ENCODE measurements at regions not wholly inside any gene's neighbourhood (a gene's known extent, or its start where the extent isn't known, plus 50 kb on each side); places are given as distances from the start of the nearest gene placed in this dataset.

DNA sequence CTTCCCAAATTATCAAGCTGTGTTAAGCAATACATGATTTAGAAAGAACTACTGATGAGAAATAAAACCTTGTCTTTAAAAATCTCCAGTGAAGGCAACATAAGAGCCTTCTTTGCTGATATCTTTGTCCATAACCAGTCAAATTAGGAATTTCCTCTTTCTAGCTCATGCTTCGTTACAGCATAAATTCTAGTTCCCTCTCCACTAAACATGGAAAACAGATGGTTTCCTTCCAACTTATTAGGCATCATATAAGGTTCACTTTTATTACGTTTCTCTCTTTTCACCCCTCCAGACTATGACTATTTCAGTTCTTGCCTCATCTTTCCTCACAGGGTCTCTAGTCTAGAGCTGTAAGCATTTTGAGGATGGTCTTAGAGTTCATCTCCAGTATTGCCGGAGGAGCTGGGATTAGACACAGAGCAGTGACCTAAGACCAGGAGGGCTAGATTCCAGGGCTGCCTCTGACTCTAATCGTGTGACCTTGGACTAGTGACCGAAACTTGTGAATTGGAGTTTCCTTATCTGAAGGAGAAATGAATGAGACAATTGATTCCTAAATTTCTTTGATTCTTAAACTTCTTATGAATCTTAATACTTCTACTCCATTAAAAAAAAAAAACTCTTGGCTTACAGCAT lies 195.5 kb upstream of the APCDD1 start:
- H3K4me1 ChIP-seq (ENCODE audit: control insufficient read depth in 1 of 2, insufficient read depth in 2 of 2, low read length in 2 of 2), result no peaks in the 10 kb centered on the region
- TF ChIP-seq, protein P1, sequence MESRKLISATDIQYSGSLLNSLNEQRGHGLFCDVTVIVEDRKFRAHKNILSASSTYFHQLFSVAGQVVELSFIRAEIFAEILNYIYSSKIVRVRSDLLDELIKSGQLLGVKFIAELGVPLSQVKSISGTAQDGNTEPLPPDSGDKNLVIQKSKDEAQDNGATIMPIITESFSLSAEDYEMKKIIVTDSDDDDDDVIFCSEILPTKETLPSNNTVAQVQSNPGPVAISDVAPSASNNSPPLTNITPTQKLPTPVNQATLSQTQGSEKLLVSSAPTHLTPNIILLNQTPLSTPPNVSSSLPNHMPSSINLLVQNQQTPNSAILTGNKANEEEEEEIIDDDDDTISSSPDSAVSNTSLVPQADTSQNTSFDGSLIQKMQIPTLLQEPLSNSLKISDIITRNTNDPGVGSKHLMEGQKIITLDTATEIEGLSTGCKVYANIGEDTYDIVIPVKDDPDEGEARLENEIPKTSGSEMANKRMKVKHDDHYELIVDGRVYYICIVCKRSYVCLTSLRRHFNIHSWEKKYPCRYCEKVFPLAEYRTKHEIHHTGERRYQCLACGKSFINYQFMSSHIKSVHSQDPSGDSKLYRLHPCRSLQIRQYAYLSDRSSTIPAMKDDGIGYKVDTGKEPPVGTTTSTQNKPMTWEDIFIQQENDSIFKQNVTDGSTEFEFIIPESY (IDR thresholded peaks at IDR 0.05; ENCODE audit: extremely low read depth, insufficient replicate concordance, low read length), result no peak
- TF ChIP-seq EGR1 (IDR thresholded peaks at IDR 0.05; ENCODE audit: low read depth) (no peak), SP1 (IDR thresholded peaks at IDR 0.05; ENCODE audit: low read depth) (no peak), JUND (IDR thresholded peaks at IDR 0.05) (no peak), ZFX (IDR thresholded peaks at IDR 0.05) (no peak), POLR2A (IDR thresholded peaks at IDR 0.05; ENCODE audit: borderline replicate concordance, extremely low read depth, insufficient read depth, insufficient read length) (no peak)
- no peaks in the 10 kb centered on the region for H3K9me2 ChIP-seq (ENCODE audit: insufficient read depth)
- no peak overlapping the region for H3K9ac ChIP-seq (ENCODE audit: low read length)
- DNase-seq (ENCODE audit: low read depth, low spot score) (no peak), ATAC-seq (no peak)
- no peak overlapping the region for H2AFZ ChIP-seq (ENCODE audit: low read depth, low read length, poor library complexity, severe bottlenecking)
- ChIA-PET RAD21 (ENCODE audit: low non-redundant PET in 1 of 2, low total read pairs in 2 of 2, uncharacterized antibody in 2 of 2, unreplicated experiment in 2 of 2) (no interaction called here), CTCF (no interaction called here), POLR2A (no interaction called here)
- no peaks in the 10 kb centered on the region for H4K20me1 ChIP-seq (ENCODE audit: insufficient read depth)
- intact Hi-C loops (cut with micrococcal nuclease), result no loop called here
- no peaks in the 10 kb centered on the region for H3K9me3 ChIP-seq (ENCODE audit: control insufficient read depth in 1 of 2, insufficient read depth in 1 of 2, low read depth in 1 of 2, low read length in 2 of 2)
- H3K4me3 ChIP-seq (replicated peaks in 1 of 2; ENCODE audit: low read depth in 1 of 2, low read length in 2 of 2), result no peak overlapping the region
- H3K4me2 ChIP-seq (ENCODE audit: low read length), result no peak overlapping the region
- peaks cover 4% of the 10 kb centered on the region; the same call in 1 of the 2 replicates for H3K27me3 ChIP-seq (ENCODE audit: insufficient read depth, low read length)
- H3K27ac ChIP-seq (ENCODE audit: low read depth, low read length), result no peak overlapping the region
- BruUV-seq (replicated peaks), result no TSS peak
- H3K36me3 ChIP-seq (ENCODE audit: control insufficient read depth in 1 of 2, insufficient read depth in 2 of 2, low read length in 2 of 2), result no peaks in the 10 kb centered on the region
- H3K79me2 ChIP-seq (ENCODE audit: insufficient read depth, low read length), result no peaks in the 10 kb centered on the region

DNA sequence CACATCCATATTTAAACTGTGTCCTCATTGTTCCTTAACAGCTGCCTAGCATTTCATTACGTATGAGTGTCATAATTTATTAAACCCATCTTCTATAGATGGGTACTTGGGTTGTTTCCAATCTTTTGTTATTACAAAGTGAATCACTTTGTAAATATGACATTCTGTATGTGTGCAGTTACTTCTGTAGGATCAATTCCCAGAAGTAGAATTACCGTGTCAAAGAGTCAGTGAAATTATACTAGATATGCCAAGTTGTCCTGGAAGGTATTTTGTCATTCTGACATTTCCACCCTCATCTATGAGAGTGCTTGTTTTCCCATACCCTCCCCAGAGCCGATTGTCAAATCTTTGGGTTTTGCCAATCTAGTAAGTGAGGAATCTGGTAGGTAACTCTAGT lies 194.5 kb upstream of the APCDD1 start:
- Histone ChIP-seq H3K79me2 (ENCODE audit: insufficient read depth, low read length) (no peaks in the 10 kb centered on the region), H3K4me1 (ENCODE audit: control insufficient read depth in 1 of 2, insufficient read depth in 2 of 2, low read length in 2 of 2) (no peaks in the 10 kb centered on the region), H3K36me3 (ENCODE audit: control insufficient read depth in 1 of 2, insufficient read depth in 2 of 2, low read length in 2 of 2) (no peaks in the 10 kb centered on the region), H3K9ac (ENCODE audit: low read length) (no peak overlapping the region), H3K27me3 (ENCODE audit: insufficient read depth, low read length) (peaks cover 4% of the 10 kb centered on the region; the same call in 1 of the 2 replicates), H2AFZ (ENCODE audit: low read depth, low read length, poor library complexity, severe bottlenecking) (no peak overlapping the region), H3K9me3 (ENCODE audit: control insufficient read depth in 1 of 2, insufficient read depth in 1 of 2, low read depth in 1 of 2, low read length in 2 of 2) (no peaks in the 10 kb centered on the region), H3K9me2 (ENCODE audit: insufficient read depth) (no peaks in the 10 kb centered on the region), H4K20me1 (ENCODE audit: insufficient read depth) (no peaks in the 10 kb centered on the region), H3K27ac (ENCODE audit: low read depth, low read length) (no peak overlapping the region), H3K4me3 (replicated peaks in 1 of 2; ENCODE audit: low read depth in 1 of 2, low read length in 2 of 2) (no peak overlapping the region), H3K4me2 (ENCODE audit: low read length) (no peak overlapping the region)
- CTCF ChIA-PET, result no interaction called here
- RAD21 ChIA-PET (ENCODE audit: low non-redundant PET in 1 of 2, low total read pairs in 2 of 2, uncharacterized antibody in 2 of 2, unreplicated experiment in 2 of 2), result no interaction called here
- POLR2A ChIA-PET, result no interaction called here
- no peak for DNase-seq (ENCODE audit: low read depth, low spot score)
- ATAC-seq, result no peak
- intact Hi-C loops (cut with micrococcal nuclease), result no loop called here
- BruUV-seq (replicated peaks), result no TSS peak
- no peak for TF ChIP-seq ELF1 (IDR thresholded peaks at IDR 0.05; ENCODE audit: borderline replicate concordance, low read depth)
- TF ChIP-seq ZNF274 (IDR thresholded peaks at IDR 0.05; ENCODE audit: low read depth, low read length), result no peak
- TF ChIP-seq CBX3 (IDR thresholded peaks at IDR 0.05; ENCODE audit: low read depth), result no peak
- no peak for TF ChIP-seq JUND (IDR thresholded peaks at IDR 0.05)
- TF ChIP-seq SRF (IDR thresholded peaks at IDR 0.05; ENCODE audit: low read depth), result no peak
- TF ChIP-seq POLR2A (IDR thresholded peaks at IDR 0.05; ENCODE audit: borderline replicate concordance, extremely low read depth, insufficient read depth, insufficient read length), result no peak
- no peak for TF ChIP-seq POLR2AphosphoS5 (IDR thresholded peaks at IDR 0.05; ENCODE audit: low read depth, low read length)
- TF ChIP-seq, protein P1 (IDR thresholded peaks at IDR 0.05; ENCODE audit: extremely low read depth, insufficient replicate concordance, low read length), result no peak
- TF ChIP-seq ZFX (IDR thresholded peaks at IDR 0.05), result no peak
- no peak for TF ChIP-seq TCF7L2 (IDR thresholded peaks at IDR 0.05; ENCODE audit: borderline replicate concordance, extremely low read depth, insufficient read depth, insufficient read length)
- TF ChIP-seq, protein P2, sequence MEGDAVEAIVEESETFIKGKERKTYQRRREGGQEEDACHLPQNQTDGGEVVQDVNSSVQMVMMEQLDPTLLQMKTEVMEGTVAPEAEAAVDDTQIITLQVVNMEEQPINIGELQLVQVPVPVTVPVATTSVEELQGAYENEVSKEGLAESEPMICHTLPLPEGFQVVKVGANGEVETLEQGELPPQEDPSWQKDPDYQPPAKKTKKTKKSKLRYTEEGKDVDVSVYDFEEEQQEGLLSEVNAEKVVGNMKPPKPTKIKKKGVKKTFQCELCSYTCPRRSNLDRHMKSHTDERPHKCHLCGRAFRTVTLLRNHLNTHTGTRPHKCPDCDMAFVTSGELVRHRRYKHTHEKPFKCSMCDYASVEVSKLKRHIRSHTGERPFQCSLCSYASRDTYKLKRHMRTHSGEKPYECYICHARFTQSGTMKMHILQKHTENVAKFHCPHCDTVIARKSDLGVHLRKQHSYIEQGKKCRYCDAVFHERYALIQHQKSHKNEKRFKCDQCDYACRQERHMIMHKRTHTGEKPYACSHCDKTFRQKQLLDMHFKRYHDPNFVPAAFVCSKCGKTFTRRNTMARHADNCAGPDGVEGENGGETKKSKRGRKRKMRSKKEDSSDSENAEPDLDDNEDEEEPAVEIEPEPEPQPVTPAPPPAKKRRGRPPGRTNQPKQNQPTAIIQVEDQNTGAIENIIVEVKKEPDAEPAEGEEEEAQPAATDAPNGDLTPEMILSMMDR (IDR thresholded peaks at IDR 0.05 in 2 of 3, conservative IDR thresholded peaks at IDR 0.05 in 1 of 3; ENCODE audit: borderline replicate concordance in 1 of 3, insufficient read depth in 1 of 3, low read depth in 2 of 3, low read length in 2 of 3), result no peak
- no peak for TF ChIP-seq SIN3A (IDR thresholded peaks at IDR 0.05; ENCODE audit: low read depth)

Measured in HCT116 (cell line).